ENCODE measurements at regions not wholly inside any gene's neighbourhood (a gene's known extent, or its start where the extent isn't known, plus 50 kb on each side); places are given as distances from the start of the nearest gene placed in this dataset.

GRCh38 chr15:81987628-81988027 lies 58.2 kb downstream of the MEX3B start:
- no peak for DNase-seq

- no peak for DNase-seq
These were observed 62.3 kb downstream of the MEX3B start for GRCh38 chr15:81983497-81983896.

GRCh38 chr15:81982808-81983207 lies 63.0 kb downstream of the MEX3B start:
- no peak for DNase-seq

- no peak for DNase-seq
These were observed 63.9 kb downstream of the MEX3B start for GRCh38 chr15:81981908-81982307.

- no peak for DNase-seq
These were observed 68.4 kb downstream of the MEX3B start for GRCh38 chr15:81977464-81977863.

- DNase-seq: no peak
These were observed 77.1 kb downstream of the MEX3B start for GRCh38 chr15:81968691-81969090.

- no peak for DNase-seq
These were observed 79.2 kb downstream of the MEX3B start for GRCh38 chr15:81966631-81967030.

GRCh38 chr15:81962482-81962881 lies 83.3 kb downstream of the MEX3B start:
- no peak for DNase-seq

- DNase-seq: no peak
These were observed 86.6 kb downstream of the MEX3B start for GRCh38 chr15:81959196-81959595.

GRCh38 chr15:81957698-81958097 lies 88.1 kb downstream of the MEX3B start:
- no peak for DNase-seq

GRCh38 chr15:81955382-81956062 lies 90.3 kb downstream of the MEX3B start:
- DNase-seq: no peak

- DNase-seq: no peak
These were observed 91.5 kb downstream of the MEX3B start for GRCh38 chr15:81954158-81954783.

GRCh38 chr15:81950841-81951414 lies 94.9 kb downstream of the MEX3B start:
- no peak for DNase-seq

GRCh38 chr15:81948751-81949150 lies 97.1 kb downstream of the MEX3B start:
- no peak for DNase-seq

GRCh38 chr15:81948222-81948621 lies 97.6 kb downstream of the MEX3B start:
- DNase-seq: no peak

- DNase-seq: no peak
These were observed 98.3 kb downstream of the MEX3B start for GRCh38 chr15:81947548-81947947.

- DNase-seq: no peak
These were observed 100.7 kb downstream of the MEX3B start for GRCh38 chr15:81945014-81945615.

GRCh38 chr15:81942655-81943195 lies 103.1 kb downstream of the MEX3B start:
- DNase-seq: no peak

- DNase-seq: no peak
These were observed 103.7 kb downstream of the MEX3B start for GRCh38 chr15:81942157-81942556.

- DNase-seq: no peak
These were observed 104.3 kb downstream of the MEX3B start for GRCh38 chr15:81941479-81941878.

- DNase-seq: no peak
These were observed 105.1 kb downstream of the MEX3B start for GRCh38 chr15:81940467-81941451.
